T-helper 2 cell treated with Interferon-gamma antibody and Interleukin-4, amounts not matched to agents 5 μg/mL and 100 μg/mL, for 36 hours (primary cell): ENCODE measurements at regions not wholly inside any gene's neighbourhood (a gene's known extent, or its start where the extent isn't known, plus 50 kb on each side); places are given as distances from the start of the nearest gene placed in this dataset.

Experiments
- DNase-seq: peaks from one replicate; pipeline ENCODE4 v3.0.0; 2021; ENCODE audit warnings: low spot score
- H3K27ac Mint-ChIP-seq: one replicate; pipeline ENCODE4 v1.8.0; 2021; ENCODE audit warnings: mild to moderate bottlenecking, mixed read lengths
- H3K27me3 Mint-ChIP-seq: one replicate; pipeline ENCODE4 v1.8.0; 2021; ENCODE audit warnings: low read depth, mixed read lengths
- H3K36me3 Mint-ChIP-seq: one replicate; pipeline ENCODE4 v1.8.0; 2021; ENCODE audit warnings: low read depth, mixed read lengths
- H3K4me1 Mint-ChIP-seq: one replicate; pipeline ENCODE4 v1.8.0; 2021; ENCODE audit warnings: low read depth, mixed read lengths
- H3K4me3 Mint-ChIP-seq: one replicate; pipeline ENCODE4 v1.8.0; 2022; ENCODE audit warnings: mild to moderate bottlenecking, moderate library complexity, mixed read lengths
- H3K9me3 Mint-ChIP-seq: one replicate; pipeline ENCODE4 v1.8.0; 2021; ENCODE audit warnings: mixed read lengths

- DNase-seq: no peak
- H3K27ac Mint-ChIP-seq: no peak overlapping the region
- no peaks in the 10 kb centered on the region for H3K27me3 Mint-ChIP-seq
- peaks cover 2% of the 10 kb centered on the region for H3K36me3 Mint-ChIP-seq
- H3K9me3 Mint-ChIP-seq: no peaks in the 10 kb centered on the region
- peaks cover 8% of the 10 kb centered on the region for H3K4me1 Mint-ChIP-seq
- no peak overlapping the region for H3K4me3 Mint-ChIP-seq
Measured at GRCh38 chr6:143585241-143585640, 73.7 kb upstream of the FUCA2 start.

DNA sequence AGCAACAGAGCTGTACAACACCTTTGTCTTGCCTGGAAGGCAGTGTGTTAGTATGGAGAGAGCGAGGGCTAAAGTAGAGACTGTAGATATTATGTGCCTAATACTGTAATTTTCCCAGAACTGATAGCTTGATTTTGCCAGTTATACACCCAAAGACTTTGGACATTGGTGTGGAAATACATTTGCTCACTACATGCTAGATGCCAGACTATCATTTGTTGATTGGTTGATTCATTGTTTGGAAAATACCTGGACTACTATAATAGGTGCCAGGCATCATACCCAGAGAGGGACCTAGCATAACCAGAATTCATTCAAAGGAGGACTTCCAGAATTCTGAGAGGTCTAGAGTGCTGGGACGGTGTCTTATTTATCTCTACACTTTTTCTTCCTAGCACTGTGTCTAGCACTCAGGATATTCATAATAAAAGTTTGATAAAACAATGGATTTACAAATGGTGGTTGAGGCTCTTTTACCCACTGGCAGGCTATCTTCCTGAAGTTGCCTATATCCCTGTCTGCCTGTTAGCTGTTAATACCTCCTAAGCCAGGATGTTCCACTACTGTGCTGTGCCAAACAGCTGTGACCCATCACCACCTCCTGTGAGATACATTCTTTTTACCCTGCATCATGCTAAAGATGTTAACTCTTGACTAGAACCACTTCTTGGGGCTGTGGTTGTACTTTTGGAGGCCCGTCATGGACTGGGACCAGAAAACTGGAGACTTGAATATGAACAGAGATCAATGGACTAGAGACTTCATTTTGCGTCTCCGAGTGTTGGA, 72.2 kb upstream of the FUCA2 start:
- Mint-ChIP-seq H3K9me3 (no peaks in the 10 kb centered on the region), H3K27me3 (no peaks in the 10 kb centered on the region), H3K4me3 (no peak overlapping the region), H3K4me1 (peaks cover 8% of the 10 kb centered on the region), H3K36me3 (peaks cover 2% of the 10 kb centered on the region), H3K27ac (no peak overlapping the region)
- no peak for DNase-seq

DNA sequence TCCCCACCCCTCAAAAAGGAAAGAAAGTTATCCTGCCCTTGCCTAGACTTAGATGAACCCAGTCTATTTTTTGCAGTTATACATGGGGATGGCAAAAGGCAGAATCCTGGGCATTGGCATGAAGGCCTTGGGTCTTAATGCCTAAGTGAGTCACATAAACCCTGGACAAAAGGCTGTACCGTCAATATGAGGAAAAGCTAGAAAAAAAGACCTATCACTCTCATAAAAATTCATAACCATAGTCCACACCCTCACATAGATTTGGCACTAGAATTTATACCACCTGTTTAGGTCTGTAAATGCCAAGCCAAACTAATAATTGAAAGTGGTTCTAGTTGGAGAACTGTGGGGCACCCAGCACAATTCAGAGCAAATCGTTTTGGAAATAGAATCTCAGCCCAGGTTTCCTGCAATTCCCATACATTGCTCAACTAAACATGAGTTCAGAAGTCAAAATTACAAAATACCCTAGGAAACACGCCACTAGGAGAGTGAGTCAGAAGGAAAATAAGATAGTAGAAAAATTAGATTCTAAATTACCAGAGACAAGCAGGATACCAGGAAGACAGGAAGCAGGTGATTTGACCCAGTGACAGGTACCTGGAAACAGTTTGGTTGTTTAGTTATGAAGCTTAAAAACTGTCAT, 70.4 kb upstream of the FUCA2 start:
- DNase-seq: no peak
- H3K36me3 Mint-ChIP-seq: peaks cover 2% of the 10 kb centered on the region
- H3K27ac Mint-ChIP-seq: no peak overlapping the region
- H3K4me1 Mint-ChIP-seq: peaks cover 8% of the 10 kb centered on the region
- no peak overlapping the region for H3K4me3 Mint-ChIP-seq
- no peaks in the 10 kb centered on the region for H3K27me3 Mint-ChIP-seq
- no peaks in the 10 kb centered on the region for H3K9me3 Mint-ChIP-seq

DNA sequence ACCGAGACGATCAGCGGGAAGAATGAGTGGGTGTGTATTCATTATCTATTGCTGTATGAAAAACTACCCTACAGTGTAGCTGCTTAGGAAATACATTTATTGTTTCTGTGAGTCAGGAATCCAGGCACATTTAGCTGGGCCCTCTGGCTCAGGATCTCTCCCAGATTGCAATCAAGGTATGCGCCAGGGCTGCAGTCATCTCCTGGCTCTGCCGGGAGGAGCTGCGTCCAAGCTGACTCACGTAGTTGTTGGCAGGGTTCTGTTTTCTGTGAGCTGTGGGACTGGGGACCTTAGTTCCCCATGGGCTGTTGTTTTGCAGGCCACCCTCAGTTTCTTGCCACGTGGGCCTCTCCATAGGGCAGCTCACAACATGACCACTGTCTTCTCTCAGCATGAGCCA, 68.2 kb upstream of the FUCA2 start:
- no peak for DNase-seq
- Mint-ChIP-seq H3K36me3 (peaks cover 2% of the 10 kb centered on the region), H3K9me3 (no peaks in the 10 kb centered on the region), H3K4me3 (no peak overlapping the region), H3K27ac (no peak overlapping the region), H3K27me3 (no peaks in the 10 kb centered on the region), H3K4me1 (peaks cover 9% of the 10 kb centered on the region)

- DNase-seq: no peak
- Mint-ChIP-seq H3K9me3 (no peaks in the 10 kb centered on the region), H3K4me1 (peaks cover 9% of the 10 kb centered on the region), H3K27me3 (no peaks in the 10 kb centered on the region), H3K4me3 (no peak overlapping the region), H3K27ac (no peak overlapping the region), H3K36me3 (peaks cover 2% of the 10 kb centered on the region)
Measured at GRCh38 chr6:143578054-143578453, 66.5 kb upstream of the FUCA2 start.

- Mint-ChIP-seq H3K27ac (no peak overlapping the region), H3K4me3 (no peak overlapping the region), H3K27me3 (no peaks in the 10 kb centered on the region)
Measured at GRCh38 chr6:143575901-143576426, 64.4 kb upstream of the FUCA2 start.

GRCh38 chr6:143575440-143575839, 63.9 kb upstream of the FUCA2 start:
- peaks cover 1% of the 10 kb centered on the region for H3K4me1 Mint-ChIP-seq
- H3K36me3 Mint-ChIP-seq: peaks cover 2% of the 10 kb centered on the region
- no peak overlapping the region for H3K27ac Mint-ChIP-seq
- no peaks in the 10 kb centered on the region for H3K9me3 Mint-ChIP-seq
- DNase-seq: peak; percentile 36
- H3K27me3 Mint-ChIP-seq: no peaks in the 10 kb centered on the region
- H3K4me3 Mint-ChIP-seq: no peak overlapping the region

More at GRCh38 chr6:143575901-143576426, 64.4 kb upstream of the FUCA2 start:
- DNase-seq: no peak
- Mint-ChIP-seq H3K4me1 (peaks cover 1% of the 10 kb centered on the region), H3K36me3 (peaks cover 2% of the 10 kb centered on the region), H3K9me3 (no peaks in the 10 kb centered on the region)

- peaks cover 2% of the 10 kb centered on the region for H3K36me3 Mint-ChIP-seq
- H3K9me3 Mint-ChIP-seq: no peaks in the 10 kb centered on the region
- no peak overlapping the region for H3K4me3 Mint-ChIP-seq
- peaks cover 9% of the 10 kb centered on the region for H3K4me1 Mint-ChIP-seq
- no peak for DNase-seq
- H3K27ac Mint-ChIP-seq: no peak overlapping the region
- H3K27me3 Mint-ChIP-seq: no peaks in the 10 kb centered on the region
Measured at GRCh38 chr6:143570147-143570853, 58.8 kb upstream of the FUCA2 start.

GRCh38 chr6:143569040-143569439, 57.5 kb upstream of the FUCA2 start:
- H3K36me3 Mint-ChIP-seq: peaks cover 2% of the 10 kb centered on the region
- DNase-seq: no peak
- H3K9me3 Mint-ChIP-seq: no peaks in the 10 kb centered on the region
- no peaks in the 10 kb centered on the region for H3K27me3 Mint-ChIP-seq
- H3K4me3 Mint-ChIP-seq: no peak overlapping the region
- H3K27ac Mint-ChIP-seq: no peak overlapping the region
- H3K4me1 Mint-ChIP-seq: peaks cover 9% of the 10 kb centered on the region

DNA sequence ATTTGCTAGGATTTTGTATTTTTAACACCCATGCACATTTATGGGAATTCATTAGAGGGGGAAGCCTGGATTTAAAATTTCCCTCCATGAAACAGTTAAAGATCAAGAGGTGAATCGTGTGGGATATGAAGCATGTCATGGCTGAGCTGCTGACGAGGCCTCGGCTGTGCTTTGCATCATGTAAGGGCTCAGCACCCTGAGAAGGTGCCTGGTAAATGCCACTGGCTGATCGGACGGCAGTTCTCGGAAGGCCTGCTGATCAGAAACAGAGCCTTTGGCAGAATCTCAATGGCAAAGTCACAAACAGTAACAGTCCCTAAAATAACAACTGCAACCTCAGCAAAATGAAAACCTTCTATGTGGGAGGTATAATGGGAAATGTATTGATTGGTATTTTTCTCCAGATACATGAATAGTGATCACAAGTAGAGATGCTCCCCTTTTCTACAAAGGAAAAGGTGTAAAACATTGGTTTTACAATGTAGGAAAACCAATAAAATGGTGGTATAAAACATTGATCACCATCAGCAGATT, 53.0 kb upstream of the FUCA2 start:
- no peak for DNase-seq
- H3K36me3 Mint-ChIP-seq: peaks cover 4% of the 10 kb centered on the region
- H3K27me3 Mint-ChIP-seq: no peaks in the 10 kb centered on the region
- peaks cover 15% of the 10 kb centered on the region for H3K4me1 Mint-ChIP-seq
- H3K4me3 Mint-ChIP-seq: no peak overlapping the region
- H3K9me3 Mint-ChIP-seq: no peaks in the 10 kb centered on the region
- no peak overlapping the region for H3K27ac Mint-ChIP-seq

DNA sequence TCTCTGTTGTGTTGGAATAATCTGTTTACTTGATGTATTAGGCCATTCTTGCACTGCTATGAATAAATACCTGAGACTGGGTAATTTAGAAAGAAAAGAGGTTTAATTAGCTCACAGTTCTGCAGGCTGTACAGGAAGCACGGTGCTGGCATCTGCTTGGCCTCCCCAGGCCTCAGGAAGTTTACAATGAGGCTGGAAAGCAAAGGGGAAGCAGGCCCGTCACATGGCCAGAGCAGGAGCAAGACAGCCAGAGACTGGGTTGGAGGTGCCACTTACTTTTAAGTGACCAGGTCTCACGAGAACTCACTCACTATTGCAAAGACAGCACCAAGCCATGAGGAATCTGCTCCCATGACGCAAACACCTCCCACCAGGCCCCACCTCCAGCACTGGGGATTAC, 50.6 kb upstream of the FUCA2 start:
- Mint-ChIP-seq H3K27ac (no peak overlapping the region), H3K4me3 (no peak overlapping the region), H3K27me3 (no peaks in the 10 kb centered on the region), H3K36me3 (peaks cover 10% of the 10 kb centered on the region), H3K9me3 (no peaks in the 10 kb centered on the region), H3K4me1 (peaks cover 19% of the 10 kb centered on the region)
- DNase-seq: no peak
